Mesendoderm (in vitro differentiated cells): ENCODE measurements at regions not wholly inside any gene's neighbourhood (a gene's known extent, or its start where the extent isn't known, plus 50 kb on each side); places are given as distances from the start of the nearest gene placed in this dataset.

Experiments used
- DNase-seq: peaks from one replicate; pipeline ENCODE4 v3.0.0; 2013
- H2AK5ac ChIP-seq: 2 replicates; pipeline ENCODE4 v1.6.1; 2013; ENCODE audit warnings: low read length, inconsistent platforms
- H2BK120ac ChIP-seq: 2 replicates; pipeline ENCODE4 v1.6.1; 2013; ENCODE audit warnings: low read depth, mild to moderate bottlenecking, low read length, moderate library complexity, mixed read lengths
- H2BK15ac ChIP-seq: replicated peaks from 2 replicates; pipeline ENCODE4 v1.6.1; 2013; ENCODE audit warnings: low read depth, mild to moderate bottlenecking, moderate library complexity
- H2BK5ac ChIP-seq: 2 replicates; pipeline ENCODE4 v1.6.1; 2013; ENCODE audit warnings: low read length, inconsistent platforms
- H3K18ac ChIP-seq: 2 replicates; pipeline ENCODE4 v1.6.1; 2013; ENCODE audit warnings: mild to moderate bottlenecking, low read length, mixed read lengths
- H3K23ac ChIP-seq: one replicate; pipeline ENCODE4 v1.6.1; 2013; ENCODE audit warnings: low read length
- H3K27ac ChIP-seq: 2 replicates; pipeline ENCODE4 v1.5.1; 2013; ENCODE audit warnings: low read depth, mild to moderate bottlenecking, inconsistent platforms, low read length, moderate library complexity
- H3K27me3 ChIP-seq: 2 replicates; pipeline ENCODE4 v1.6.1; 2013; ENCODE audit warnings: low read length, control low read depth, mild to moderate bottlenecking, inconsistent platforms; ENCODE audit not compliant: insufficient read depth, poor library complexity
- H3K36me3 ChIP-seq: 2 replicates; pipeline ENCODE4 v1.6.1; 2013; ENCODE audit warnings: low read length, inconsistent platforms; ENCODE audit not compliant: control insufficient read depth, insufficient read depth
- H3K4ac ChIP-seq: one replicate; pipeline ENCODE4 v1.6.1; 2013; ENCODE audit warnings: low read depth, mild to moderate bottlenecking, low read length, moderate library complexity
- H3K4me1 ChIP-seq: 2 replicates; pipeline ENCODE4 v1.6.1; 2013; ENCODE audit warnings: low read depth, low read length, inconsistent platforms; ENCODE audit not compliant: control insufficient read depth
- H3K4me2 ChIP-seq: 2 replicates; pipeline ENCODE4 v1.6.1; 2013; ENCODE audit warnings: low read length
- H3K4me3 ChIP-seq: 2 replicates; pipeline ENCODE4 v1.5.1; 2013; ENCODE audit warnings: mild to moderate bottlenecking, low read length
- H3K56ac ChIP-seq: one replicate; pipeline ENCODE4 v1.6.1; 2013; ENCODE audit warnings: low read length
- H3K79me1 ChIP-seq: 2 replicates; pipeline ENCODE4 v1.6.1; 2013; ENCODE audit warnings: low read length, inconsistent platforms
- H3K79me2 ChIP-seq: 2 replicates; pipeline ENCODE4 v1.6.1; 2013; ENCODE audit warnings: mild to moderate bottlenecking, low read length; ENCODE audit not compliant: control insufficient read depth, insufficient read depth
- H3K9ac ChIP-seq: 2 replicates; pipeline ENCODE4 v1.6.1; 2013; ENCODE audit warnings: low read length, inconsistent platforms
- H4K5ac ChIP-seq: one replicate; pipeline ENCODE4 v1.6.1; 2013; ENCODE audit warnings: low read length
- H4K8ac ChIP-seq: one replicate; pipeline ENCODE4 v1.6.1; 2013; ENCODE audit warnings: low read depth, mild to moderate bottlenecking, control low read depth, low read length, moderate library complexity
- WGBS: extraction: QIAGEN DNeasy Blood & Tissue Kit; methylation state at CpG from one replicate; pipeline ENCODE4 v1.1.7; 2013; ENCODE audit warnings: low lambda C conversion rate, missing lambda C conversion rate; ENCODE audit not compliant: insufficient coverage; ENCODE audit errors: extremely low coverage; 5-methylcytosine and 5-hydroxymethylcytosine counted together

- Histone ChIP-seq H3K79me1 (no peaks in the 10 kb centered on the region), H4K5ac (peak overlapping the region; percentile 47), H2BK15ac (no peak overlapping the region), H3K4me3 (no peak overlapping the region), H3K9ac (peak overlapping the region; percentile 51), H3K4me1 (peaks cover 5% of the 10 kb centered on the region), H3K27ac (no peak overlapping the region), H3K27me3 (no peaks in the 10 kb centered on the region), H3K56ac (peak overlapping the region; percentile 83), H3K36me3 (no peaks in the 10 kb centered on the region), H3K18ac (no peak overlapping the region), H3K4me2 (peak overlapping the region; percentile 4), H2BK5ac (peak overlapping the region; percentile 88), H4K8ac (no peak overlapping the region), H3K23ac (no peak overlapping the region), H2BK120ac (no peak overlapping the region), H2AK5ac (peak overlapping the region; percentile 2), H3K79me2 (no peaks in the 10 kb centered on the region), H3K4ac (no peak overlapping the region)
- DNase-seq = peak; percentile 48
- no CpG with 5 or more reads among the region's 28 CpGs for WGBS
Measured at GRCh38 chr14:101151226-101151926, 247.9 kb upstream of the RTL1 start.

- Histone ChIP-seq H3K4me2 (no peak overlapping the region), H3K79me2 (no peaks in the 10 kb centered on the region)
- no CpG with 5 or more reads among the region's 18 CpGs for WGBS
Measured at GRCh38 chr14:101151927-101152305, 248.4 kb upstream of the RTL1 start.

GRCh38 chr14:101152855-101153254 lies 249.3 kb upstream of the RTL1 start:
- no peak for DNase-seq

More at GRCh38 chr14:101151927-101152305, 248.4 kb upstream of the RTL1 start:
- no peaks in the 10 kb centered on the region for H3K79me1 ChIP-seq
- peak overlapping the region; percentile 83 for H3K56ac ChIP-seq
- H2BK5ac ChIP-seq = no peak overlapping the region
- no peak overlapping the region for H3K9ac ChIP-seq
- no peaks in the 10 kb centered on the region for H3K27me3 ChIP-seq
- H3K36me3 ChIP-seq = no peaks in the 10 kb centered on the region
- no peak overlapping the region for H2AK5ac ChIP-seq
- H3K4me3 ChIP-seq = no peak overlapping the region
- no peak for DNase-seq
- H4K8ac ChIP-seq = no peak overlapping the region
- H2BK15ac ChIP-seq = no peak overlapping the region
- H3K27ac ChIP-seq = no peak overlapping the region
- no peak overlapping the region for H4K5ac ChIP-seq
- no peak overlapping the region for H3K23ac ChIP-seq
- H3K18ac ChIP-seq = no peak overlapping the region
- H2BK120ac ChIP-seq = no peak overlapping the region
- H3K4ac ChIP-seq = no peak overlapping the region
- peaks cover 5% of the 10 kb centered on the region for H3K4me1 ChIP-seq

DNA sequence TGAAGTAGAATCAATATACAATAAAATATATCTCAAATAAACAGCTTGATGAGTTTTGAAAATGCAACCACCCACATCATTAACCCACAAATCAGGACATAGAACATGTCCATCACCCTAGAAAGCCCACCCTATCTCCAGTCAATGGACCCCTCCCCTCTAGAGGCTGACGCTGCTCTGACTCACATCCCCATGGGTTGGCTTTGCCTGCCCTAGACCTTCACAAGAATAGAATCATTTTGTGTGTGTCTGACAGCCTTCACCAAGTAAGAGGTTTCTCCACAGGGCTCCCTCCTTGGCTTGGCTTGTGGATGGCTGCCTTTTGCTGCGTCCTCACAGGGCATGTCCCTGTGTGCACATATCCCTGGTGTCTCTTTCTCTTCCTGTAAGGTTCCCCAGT lies 250.2 kb upstream of the RTL1 start:
- H3K18ac ChIP-seq = no peak overlapping the region
- WGBS = no CpG with 5 or more reads among the region's 2 CpGs

More at GRCh38 chr14:101152855-101153254, 249.3 kb upstream of the RTL1 start:
- Histone ChIP-seq H2AK5ac (no peak overlapping the region), H2BK120ac (no peak overlapping the region), H3K56ac (no peak overlapping the region), H2BK5ac (no peak overlapping the region), H3K27me3 (no peaks in the 10 kb centered on the region), H3K79me2 (no peaks in the 10 kb centered on the region), H3K36me3 (no peaks in the 10 kb centered on the region), H3K9ac (no peak overlapping the region), H3K4me2 (no peak overlapping the region), H4K5ac (no peak overlapping the region), H2BK15ac (no peak overlapping the region), H3K79me1 (no peaks in the 10 kb centered on the region), H3K18ac (no peak overlapping the region), H3K4me3 (no peak overlapping the region), H3K27ac (no peak overlapping the region), H3K23ac (no peak overlapping the region), H3K4me1 (peaks cover 5% of the 10 kb centered on the region), H4K8ac (no peak overlapping the region), H3K4ac (no peak overlapping the region)
- WGBS = no CpG with 5 or more reads among the region's 8 CpGs

GRCh38 chr14:101155575-101155974 lies 252.1 kb upstream of the RTL1 start:
- H3K18ac ChIP-seq = no peak overlapping the region
- no peak overlapping the region for H3K9ac ChIP-seq
- no peak overlapping the region for H3K4me2 ChIP-seq
- no peaks in the 10 kb centered on the region for H3K79me1 ChIP-seq
- no CpG with 5 or more reads among the region's 4 CpGs for WGBS
- DNase-seq = no peak
- no peaks in the 10 kb centered on the region for H3K36me3 ChIP-seq
- peaks cover 5% of the 10 kb centered on the region for H3K4me1 ChIP-seq
- H2BK5ac ChIP-seq = no peak overlapping the region
- H3K27ac ChIP-seq = no peak overlapping the region
- no peak overlapping the region for H2AK5ac ChIP-seq
- H2BK120ac ChIP-seq = no peak overlapping the region
- no peaks in the 10 kb centered on the region for H3K27me3 ChIP-seq
- H2BK15ac ChIP-seq = no peak overlapping the region
- no peak overlapping the region for H4K5ac ChIP-seq
- H4K8ac ChIP-seq = no peak overlapping the region
- H3K56ac ChIP-seq = no peak overlapping the region
- H3K79me2 ChIP-seq = no peaks in the 10 kb centered on the region
- H3K4ac ChIP-seq = no peak overlapping the region
- H3K4me3 ChIP-seq = no peak overlapping the region
- H3K23ac ChIP-seq = no peak overlapping the region

More for the DNA sequence above, 250.2 kb upstream of the RTL1 start:
- Histone ChIP-seq H3K56ac (no peak overlapping the region), H2AK5ac (no peak overlapping the region), H3K27me3 (no peaks in the 10 kb centered on the region), H3K36me3 (no peaks in the 10 kb centered on the region), H4K8ac (no peak overlapping the region), H2BK5ac (no peak overlapping the region), H3K4ac (no peak overlapping the region), H3K79me2 (no peaks in the 10 kb centered on the region), H3K4me1 (peaks cover 5% of the 10 kb centered on the region), H3K23ac (no peak overlapping the region), H3K4me2 (no peak overlapping the region), H3K9ac (no peak overlapping the region), H3K27ac (no peak overlapping the region), H3K4me3 (no peak overlapping the region), H2BK120ac (no peak overlapping the region), H2BK15ac (no peak overlapping the region), H4K5ac (no peak overlapping the region), H3K79me1 (no peaks in the 10 kb centered on the region)
- no peak for DNase-seq

GRCh38 chr14:101167428-101167827 lies 263.9 kb upstream of the RTL1 start:
- Histone ChIP-seq H2BK120ac (no peak overlapping the region), H3K27me3 (no peaks in the 10 kb centered on the region), H3K79me1 (no peaks in the 10 kb centered on the region), H3K18ac (no peak overlapping the region), H4K5ac (no peak overlapping the region), H2BK15ac (no peak overlapping the region), H3K4me3 (no peak overlapping the region), H3K4me1 (no peaks in the 10 kb centered on the region), H3K36me3 (no peaks in the 10 kb centered on the region), H3K27ac (no peak overlapping the region), H3K56ac (no peak overlapping the region), H3K4ac (no peak overlapping the region), H3K9ac (no peak overlapping the region), H2BK5ac (no peak overlapping the region), H2AK5ac (no peak overlapping the region), H4K8ac (no peak overlapping the region), H3K4me2 (no peak overlapping the region), H3K23ac (no peak overlapping the region), H3K79me2 (no peaks in the 10 kb centered on the region)
- no peak for DNase-seq
- WGBS = no CpG with 5 or more reads among the region's 3 CpGs
